Mucosa of rectum (tissue), 2 donors: ENCODE measurements at regions not wholly inside any gene's neighbourhood (a gene's known extent, or its start where the extent isn't known, plus 50 kb on each side); places are given as distances from the start of the nearest gene placed in this dataset.

ENCODE experiments used
- H3K27ac ChIP-seq, 2 donors: one replicate each; pipeline ENCODE4 v1.7.0; 2013; ENCODE audit warnings: inconsistent platforms in 2 of 2, low read depth in 2 of 2, low read length in 2 of 2
- H3K27me3 ChIP-seq, 2 donors: one replicate each; pipeline ENCODE4 v1.7.0; 2013; ENCODE audit warnings: low read length in 2 of 2; ENCODE audit not compliant: control insufficient read depth in 2 of 2, insufficient read depth in 2 of 2
- H3K36me3 ChIP-seq, 2 donors: one replicate each; pipeline ENCODE4 v1.7.0; 2013; ENCODE audit warnings: low read length in 2 of 2; ENCODE audit not compliant: control insufficient read depth in 2 of 2, insufficient read depth in 2 of 2
- H3K4me1 ChIP-seq, 2 donors: one replicate each; pipeline ENCODE4 v1.7.0; 2013; ENCODE audit warnings: low read length in 2 of 2, mild to moderate bottlenecking in 1 of 2; ENCODE audit not compliant: control insufficient read depth in 2 of 2, insufficient read depth in 2 of 2
- H3K4me3 ChIP-seq, 2 donors: one replicate each; pipeline ENCODE4 v1.7.0; 2013; ENCODE audit warnings: low read length in 2 of 2
- H3K9ac ChIP-seq, 2 donors: one replicate each; pipeline ENCODE4 v1.7.0; 2013; ENCODE audit warnings: low read length in 2 of 2, low read depth in 1 of 2, mild to moderate bottlenecking in 1 of 2
- H3K9me3 ChIP-seq, 2 donors: one replicate each; pipeline ENCODE4 v1.7.0; 2013; ENCODE audit warnings: low read length in 2 of 2; ENCODE audit not compliant: control insufficient read depth in 2 of 2
- donor health status: healthy.
- donor health status: Normal muscosa, but diverticular disease.

- no peak overlapping the region for H3K27ac ChIP-seq
- H3K36me3 ChIP-seq = no peaks in the 10 kb centered on the region
- H3K27me3 ChIP-seq = no peaks in the 10 kb centered on the region
- H3K9me3 ChIP-seq = no peaks in the 10 kb centered on the region
- no peak overlapping the region for H3K9ac ChIP-seq
- no peaks in the 10 kb centered on the region for H3K4me1 ChIP-seq
- no peak overlapping the region for H3K4me3 ChIP-seq
Measured at GRCh38 chr2:175742367-175742766, 259.7 kb downstream of the LNPK start.

DNA sequence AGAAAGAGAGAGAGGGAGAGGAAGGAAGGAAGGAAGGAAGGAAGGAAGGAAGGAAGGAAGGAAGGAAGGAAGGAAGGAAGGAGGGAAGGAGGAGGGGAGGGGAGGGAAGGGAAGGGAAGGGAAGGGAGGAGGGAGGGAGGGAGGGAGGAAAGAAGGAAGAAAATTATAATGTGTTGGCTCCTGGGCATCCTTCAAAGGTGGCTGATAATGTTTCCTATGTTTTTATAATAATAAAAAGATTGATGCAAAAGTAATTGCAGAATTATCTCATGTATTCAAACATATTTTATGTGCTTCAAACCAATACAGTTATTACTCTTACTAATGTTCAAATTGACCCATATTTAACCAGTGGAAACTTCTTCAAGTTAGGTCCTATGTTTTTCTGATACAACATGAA lies 260.9 kb downstream of the LNPK start:
- no peak overlapping the region for H3K4me3 ChIP-seq
- no peaks in the 10 kb centered on the region for H3K27me3 ChIP-seq
- no peaks in the 10 kb centered on the region for H3K9me3 ChIP-seq
- H3K9ac ChIP-seq = no peak overlapping the region
- no peak overlapping the region for H3K27ac ChIP-seq
- no peaks in the 10 kb centered on the region for H3K36me3 ChIP-seq
- H3K4me1 ChIP-seq = no peaks in the 10 kb centered on the region

- Histone ChIP-seq H3K4me1 (no peaks in the 10 kb centered on the region), H3K9me3 (no peaks in the 10 kb centered on the region), H3K27me3 (no peaks in the 10 kb centered on the region), H3K27ac (no peak overlapping the region), H3K4me3 (no peak overlapping the region), H3K36me3 (no peaks in the 10 kb centered on the region), H3K9ac (no peak overlapping the region)
Measured at GRCh38 chr2:175737722-175738361, 264.2 kb downstream of the LNPK start.

GRCh38 chr2:175734686-175735085 lies 267.4 kb downstream of the LNPK start:
- no peaks in the 10 kb centered on the region for H3K27me3 ChIP-seq
- H3K4me1 ChIP-seq = peaks cover 11 to 14% of the 10 kb centered on the region in 2 donors
- no peak overlapping the region for H3K9ac ChIP-seq
- H3K27ac ChIP-seq = no peak overlapping the region
- H3K9me3 ChIP-seq = no peaks in the 10 kb centered on the region
- no peak overlapping the region for H3K4me3 ChIP-seq
- H3K36me3 ChIP-seq = no peaks in the 10 kb centered on the region

GRCh38 chr2:175732531-175732930 lies 269.5 kb downstream of the LNPK start:
- no peak overlapping the region for H3K9ac ChIP-seq
- no peaks in the 10 kb centered on the region for H3K9me3 ChIP-seq
- H3K27me3 ChIP-seq = no peaks in the 10 kb centered on the region
- H3K4me3 ChIP-seq = no peak overlapping the region
- no peaks in the 10 kb centered on the region for H3K36me3 ChIP-seq
- H3K4me1 ChIP-seq = peaks cover 14% of the 10 kb centered on the region in 2 donors
- H3K27ac ChIP-seq = no peak overlapping the region

- Histone ChIP-seq H3K36me3 (no peaks in the 10 kb centered on the region), H3K27me3 (no peaks in the 10 kb centered on the region), H3K4me3 (no peak overlapping the region), H3K9ac (no peak overlapping the region), H3K4me1 (peaks cover 14% of the 10 kb centered on the region in 2 donors), H3K27ac (no peak overlapping the region), H3K9me3 (no peaks in the 10 kb centered on the region)
Measured at GRCh38 chr2:175730050-175730449, 272.0 kb downstream of the LNPK start.

GRCh38 chr2:175729049-175729706 lies 272.9 kb downstream of the LNPK start:
- H3K9ac ChIP-seq = no peak overlapping the region
- H3K27ac ChIP-seq = no peak overlapping the region
- H3K36me3 ChIP-seq = no peaks in the 10 kb centered on the region
- H3K9me3 ChIP-seq = no peaks in the 10 kb centered on the region
- H3K4me3 ChIP-seq = no peak overlapping the region
- no peaks in the 10 kb centered on the region for H3K27me3 ChIP-seq
- peaks cover 14% of the 10 kb centered on the region in 2 donors for H3K4me1 ChIP-seq

- no peaks in the 10 kb centered on the region for H3K27me3 ChIP-seq
- no peak overlapping the region for H3K9ac ChIP-seq
- H3K36me3 ChIP-seq = no peaks in the 10 kb centered on the region
- no peak overlapping the region for H3K4me3 ChIP-seq
- no peaks in the 10 kb centered on the region for H3K9me3 ChIP-seq
- peaks cover 14% of the 10 kb centered on the region in 2 donors for H3K4me1 ChIP-seq
- H3K27ac ChIP-seq = no peak overlapping the region
Measured at GRCh38 chr2:175728032-175728431, 274.0 kb downstream of the LNPK start.

GRCh38 chr2:175726223-175726622 lies 275.8 kb downstream of the LNPK start:
- Histone ChIP-seq H3K27me3 (no peaks in the 10 kb centered on the region), H3K4me3 (no peak overlapping the region), H3K36me3 (no peaks in the 10 kb centered on the region), H3K9ac (no peak overlapping the region), H3K4me1 (peaks cover 7 to 10% of the 10 kb centered on the region in 2 donors), H3K27ac (no peak overlapping the region), H3K9me3 (no peaks in the 10 kb centered on the region)

- Histone ChIP-seq H3K27me3 (no peaks in the 10 kb centered on the region), H3K4me3 (no peak overlapping the region), H3K27ac (no peak overlapping the region), H3K36me3 (no peaks in the 10 kb centered on the region), H3K9me3 (no peaks in the 10 kb centered on the region), H3K9ac (no peak overlapping the region), H3K4me1 (no peaks in the 10 kb centered on the region)
Measured at GRCh38 chr2:175709248-175709647, 292.8 kb downstream of the LNPK start.
